Right lobe of liver (tissue), 4 donors: ENCODE measurements at regions not wholly inside any gene's neighbourhood (a gene's known extent, or its start where the extent isn't known, plus 50 kb on each side); places are given as distances from the start of the nearest gene placed in this dataset.
"Not testable (repeated sequence)": the region's sequence is repeated elsewhere in the genome, so short reads cannot be mapped to it uniquely, and the experiment has no call there.

Experiments
- POLR2A ChIP-seq: fragments of 450-650 bp; IDR thresholded peaks from one replicate; pipeline ENCODE4 v1.6.1; 2017; ENCODE audit warnings: antibody characterized with exemption, mild to moderate bottlenecking
- TF ChIP-seq, protein P1 (sequence below), 4 donors: fragments of 200-600 bp in 3 of 4; fragments of 450-650 bp in 1 of 4; IDR thresholded peaks; one replicate each; pipeline versions ENCODE4 v1.5.1 to v1.8.0; 2016 to 2022; ENCODE audit warnings: antibody characterized with exemption in 4 of 4, mild to moderate bottlenecking in 2 of 4
- donor health status: DM: no; HTN: no; CAD: no.
- donor health status: DM: no; HTN: no; CAD: no.
- donor health status: DM: no; HTN: yes; CAD: no.

DNA sequence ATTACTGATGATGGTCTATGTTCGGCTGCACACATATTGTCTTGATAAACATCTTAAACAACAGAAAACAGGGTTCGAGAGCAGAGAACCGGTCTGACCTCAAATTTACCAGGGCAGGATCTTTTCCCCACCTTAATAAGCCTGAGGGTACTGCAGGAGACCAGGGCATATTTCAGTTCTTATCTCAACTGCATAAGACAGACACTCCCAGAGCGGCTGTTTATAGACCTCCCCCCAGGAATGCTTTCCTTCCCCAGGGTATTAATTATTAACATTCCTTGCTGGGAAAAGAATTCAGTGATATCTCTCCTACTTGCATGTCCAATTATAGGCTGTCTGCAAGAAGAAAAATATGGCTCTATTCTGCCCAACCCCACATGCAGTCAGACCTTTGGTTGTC, 871.6 kb downstream of the DNAH5 start:
- not testable (repeated sequence) for TF ChIP-seq POLR2A
- TF ChIP-seq, protein P1, sequence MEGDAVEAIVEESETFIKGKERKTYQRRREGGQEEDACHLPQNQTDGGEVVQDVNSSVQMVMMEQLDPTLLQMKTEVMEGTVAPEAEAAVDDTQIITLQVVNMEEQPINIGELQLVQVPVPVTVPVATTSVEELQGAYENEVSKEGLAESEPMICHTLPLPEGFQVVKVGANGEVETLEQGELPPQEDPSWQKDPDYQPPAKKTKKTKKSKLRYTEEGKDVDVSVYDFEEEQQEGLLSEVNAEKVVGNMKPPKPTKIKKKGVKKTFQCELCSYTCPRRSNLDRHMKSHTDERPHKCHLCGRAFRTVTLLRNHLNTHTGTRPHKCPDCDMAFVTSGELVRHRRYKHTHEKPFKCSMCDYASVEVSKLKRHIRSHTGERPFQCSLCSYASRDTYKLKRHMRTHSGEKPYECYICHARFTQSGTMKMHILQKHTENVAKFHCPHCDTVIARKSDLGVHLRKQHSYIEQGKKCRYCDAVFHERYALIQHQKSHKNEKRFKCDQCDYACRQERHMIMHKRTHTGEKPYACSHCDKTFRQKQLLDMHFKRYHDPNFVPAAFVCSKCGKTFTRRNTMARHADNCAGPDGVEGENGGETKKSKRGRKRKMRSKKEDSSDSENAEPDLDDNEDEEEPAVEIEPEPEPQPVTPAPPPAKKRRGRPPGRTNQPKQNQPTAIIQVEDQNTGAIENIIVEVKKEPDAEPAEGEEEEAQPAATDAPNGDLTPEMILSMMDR (IDR thresholded peaks at IDR 0.05), result not testable (repeated sequence)
